Neural cell (in vitro differentiated cells): ENCODE measurements at regions not wholly inside any gene's neighbourhood (a gene's known extent, or its start where the extent isn't known, plus 50 kb on each side); places are given as distances from the start of the nearest gene placed in this dataset.

Experiments used
- EP300 ChIP-seq: fragments of 450-650 bp; conservative IDR thresholded peaks from 2 replicates; pipeline ENCODE4 v1.6.1; 2014; ENCODE audit warnings: antibody characterized with exemption, mild to moderate bottlenecking, moderate library complexity; ENCODE audit not compliant: poor library complexity, severe bottlenecking
- EZH2 ChIP-seq: fragments of 200-600, 300-800 bp; shearing (Covaris generic), sonication (generic); IDR thresholded peaks from 2 replicates; pipeline ENCODE4 v1.6.1; 2014; ENCODE audit warnings: antibody characterized with exemption, low read length, borderline replicate concordance, mild to moderate bottlenecking; ENCODE audit not compliant: insufficient read depth, poor library complexity, severe bottlenecking
- TF ChIP-seq, protein P1 (sequence below): IDR thresholded peaks from 2 replicates; pipeline ENCODE4 v1.6.1; 2012; ENCODE audit warnings: borderline replicate concordance
- TF ChIP-seq, protein P2 (sequence below): fragments of 450-650 bp; IDR thresholded peaks from 2 replicates; pipeline ENCODE4 v1.5.1; 2014; ENCODE audit warnings: antibody characterized with exemption, mild to moderate bottlenecking, moderate library complexity; ENCODE audit not compliant: poor library complexity, severe bottlenecking

DNA sequence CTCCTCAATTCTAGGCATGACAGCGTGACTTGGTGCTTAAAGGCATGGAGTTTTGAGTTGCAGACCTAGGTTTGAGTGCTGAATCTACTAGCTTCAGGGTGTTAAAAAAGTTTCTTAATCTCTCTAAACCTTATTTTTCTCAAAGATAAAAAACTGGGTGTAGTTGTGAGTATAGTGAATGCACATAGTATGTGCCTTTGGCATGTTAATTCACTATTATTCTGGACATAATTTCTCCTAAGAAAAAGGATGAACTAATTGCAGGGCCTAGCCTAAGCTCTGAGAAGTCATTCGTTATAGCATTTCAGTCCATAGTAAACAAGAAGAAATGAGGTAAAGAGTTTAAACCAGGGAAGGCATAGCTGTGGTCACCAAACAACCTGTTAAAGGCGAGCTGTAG lies 149.0 kb downstream of the LACC1 start:
- TF ChIP-seq, protein P1, sequence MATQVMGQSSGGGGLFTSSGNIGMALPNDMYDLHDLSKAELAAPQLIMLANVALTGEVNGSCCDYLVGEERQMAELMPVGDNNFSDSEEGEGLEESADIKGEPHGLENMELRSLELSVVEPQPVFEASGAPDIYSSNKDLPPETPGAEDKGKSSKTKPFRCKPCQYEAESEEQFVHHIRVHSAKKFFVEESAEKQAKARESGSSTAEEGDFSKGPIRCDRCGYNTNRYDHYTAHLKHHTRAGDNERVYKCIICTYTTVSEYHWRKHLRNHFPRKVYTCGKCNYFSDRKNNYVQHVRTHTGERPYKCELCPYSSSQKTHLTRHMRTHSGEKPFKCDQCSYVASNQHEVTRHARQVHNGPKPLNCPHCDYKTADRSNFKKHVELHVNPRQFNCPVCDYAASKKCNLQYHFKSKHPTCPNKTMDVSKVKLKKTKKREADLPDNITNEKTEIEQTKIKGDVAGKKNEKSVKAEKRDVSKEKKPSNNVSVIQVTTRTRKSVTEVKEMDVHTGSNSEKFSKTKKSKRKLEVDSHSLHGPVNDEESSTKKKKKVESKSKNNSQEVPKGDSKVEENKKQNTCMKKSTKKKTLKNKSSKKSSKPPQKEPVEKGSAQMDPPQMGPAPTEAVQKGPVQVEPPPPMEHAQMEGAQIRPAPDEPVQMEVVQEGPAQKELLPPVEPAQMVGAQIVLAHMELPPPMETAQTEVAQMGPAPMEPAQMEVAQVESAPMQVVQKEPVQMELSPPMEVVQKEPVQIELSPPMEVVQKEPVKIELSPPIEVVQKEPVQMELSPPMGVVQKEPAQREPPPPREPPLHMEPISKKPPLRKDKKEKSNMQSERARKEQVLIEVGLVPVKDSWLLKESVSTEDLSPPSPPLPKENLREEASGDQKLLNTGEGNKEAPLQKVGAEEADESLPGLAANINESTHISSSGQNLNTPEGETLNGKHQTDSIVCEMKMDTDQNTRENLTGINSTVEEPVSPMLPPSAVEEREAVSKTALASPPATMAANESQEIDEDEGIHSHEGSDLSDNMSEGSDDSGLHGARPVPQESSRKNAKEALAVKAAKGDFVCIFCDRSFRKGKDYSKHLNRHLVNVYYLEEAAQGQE = no peak
- TF ChIP-seq, protein P2, sequence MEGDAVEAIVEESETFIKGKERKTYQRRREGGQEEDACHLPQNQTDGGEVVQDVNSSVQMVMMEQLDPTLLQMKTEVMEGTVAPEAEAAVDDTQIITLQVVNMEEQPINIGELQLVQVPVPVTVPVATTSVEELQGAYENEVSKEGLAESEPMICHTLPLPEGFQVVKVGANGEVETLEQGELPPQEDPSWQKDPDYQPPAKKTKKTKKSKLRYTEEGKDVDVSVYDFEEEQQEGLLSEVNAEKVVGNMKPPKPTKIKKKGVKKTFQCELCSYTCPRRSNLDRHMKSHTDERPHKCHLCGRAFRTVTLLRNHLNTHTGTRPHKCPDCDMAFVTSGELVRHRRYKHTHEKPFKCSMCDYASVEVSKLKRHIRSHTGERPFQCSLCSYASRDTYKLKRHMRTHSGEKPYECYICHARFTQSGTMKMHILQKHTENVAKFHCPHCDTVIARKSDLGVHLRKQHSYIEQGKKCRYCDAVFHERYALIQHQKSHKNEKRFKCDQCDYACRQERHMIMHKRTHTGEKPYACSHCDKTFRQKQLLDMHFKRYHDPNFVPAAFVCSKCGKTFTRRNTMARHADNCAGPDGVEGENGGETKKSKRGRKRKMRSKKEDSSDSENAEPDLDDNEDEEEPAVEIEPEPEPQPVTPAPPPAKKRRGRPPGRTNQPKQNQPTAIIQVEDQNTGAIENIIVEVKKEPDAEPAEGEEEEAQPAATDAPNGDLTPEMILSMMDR = no peak
- TF ChIP-seq EP300 (no peak), EZH2 (no peak)
